RWPE1 (cell line): ENCODE measurements at regions not wholly inside any gene's neighbourhood (a gene's known extent, or its start where the extent isn't known, plus 50 kb on each side); places are given as distances from the start of the nearest gene placed in this dataset.

ENCODE experiments used
- CTCF ChIA-PET: fragments of 350-600 bp; sonication (Branson Sonifier 250); formaldehyde crosslinking; extraction: SDS; loops from one replicate; lab custom pipeline; 2021; lab: Yijun Ruan, JAX
- POLR2A ChIA-PET: fragments of 400-600 bp; formaldehyde crosslinking; extraction: SDS; loops from one replicate; lab custom pipeline; 2020; ENCODE audit warnings: antibody characterized with exemption; ENCODE audit not compliant: low non-redundant PET; lab: Yijun Ruan, JAX
- DNase-seq: peaks from one replicate; pipeline ENCODE4 v3.0.0; 2012; ENCODE audit warnings: low spot score
- H3K27ac ChIP-seq: fragments of 450-650 bp; 2 replicates; pipeline ENCODE4 v1.5.1; 2017
- TF ChIP-seq, protein P1 (sequence below): fragments of 450-650 bp; conservative IDR thresholded peaks from 2 replicates; pipeline ENCODE4 v1.5.1; 2017; ENCODE audit warnings: low read depth, mild to moderate bottlenecking

DNA sequence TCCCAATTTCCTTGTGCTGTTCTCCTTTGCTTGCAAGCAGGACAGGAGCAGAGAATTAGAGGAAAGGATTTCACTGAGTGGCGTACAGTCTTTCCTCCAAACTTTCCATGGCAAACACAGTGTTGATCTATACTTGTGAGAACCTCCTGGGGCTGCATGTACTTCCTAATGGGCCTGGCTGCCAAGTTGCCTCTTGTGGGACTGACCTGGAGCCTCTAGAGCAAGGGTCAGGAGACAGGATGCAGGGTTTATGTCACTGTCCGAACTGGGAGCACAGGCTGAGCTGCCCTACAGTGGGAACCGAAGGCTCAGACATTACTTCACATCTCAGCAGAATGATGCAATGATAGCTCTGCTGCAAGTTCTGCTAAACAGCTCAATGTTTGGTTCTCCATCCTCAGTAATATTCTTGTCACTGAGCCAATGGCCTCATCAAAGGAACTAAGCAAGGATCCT lies 102.3 kb downstream of the ENC1 start:
- POLR2A ChIA-PET: no interaction called here
- CTCF ChIA-PET: interaction anchor here (0.6 kb wide), 1 partner anchor 297 kb away, joined by 5 read pairs; no protein-coding TSS in a partner anchor
- TF ChIP-seq, protein P1, sequence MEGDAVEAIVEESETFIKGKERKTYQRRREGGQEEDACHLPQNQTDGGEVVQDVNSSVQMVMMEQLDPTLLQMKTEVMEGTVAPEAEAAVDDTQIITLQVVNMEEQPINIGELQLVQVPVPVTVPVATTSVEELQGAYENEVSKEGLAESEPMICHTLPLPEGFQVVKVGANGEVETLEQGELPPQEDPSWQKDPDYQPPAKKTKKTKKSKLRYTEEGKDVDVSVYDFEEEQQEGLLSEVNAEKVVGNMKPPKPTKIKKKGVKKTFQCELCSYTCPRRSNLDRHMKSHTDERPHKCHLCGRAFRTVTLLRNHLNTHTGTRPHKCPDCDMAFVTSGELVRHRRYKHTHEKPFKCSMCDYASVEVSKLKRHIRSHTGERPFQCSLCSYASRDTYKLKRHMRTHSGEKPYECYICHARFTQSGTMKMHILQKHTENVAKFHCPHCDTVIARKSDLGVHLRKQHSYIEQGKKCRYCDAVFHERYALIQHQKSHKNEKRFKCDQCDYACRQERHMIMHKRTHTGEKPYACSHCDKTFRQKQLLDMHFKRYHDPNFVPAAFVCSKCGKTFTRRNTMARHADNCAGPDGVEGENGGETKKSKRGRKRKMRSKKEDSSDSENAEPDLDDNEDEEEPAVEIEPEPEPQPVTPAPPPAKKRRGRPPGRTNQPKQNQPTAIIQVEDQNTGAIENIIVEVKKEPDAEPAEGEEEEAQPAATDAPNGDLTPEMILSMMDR: no peak
- no peak overlapping the region for H3K27ac ChIP-seq
- no peak for DNase-seq

DNA sequence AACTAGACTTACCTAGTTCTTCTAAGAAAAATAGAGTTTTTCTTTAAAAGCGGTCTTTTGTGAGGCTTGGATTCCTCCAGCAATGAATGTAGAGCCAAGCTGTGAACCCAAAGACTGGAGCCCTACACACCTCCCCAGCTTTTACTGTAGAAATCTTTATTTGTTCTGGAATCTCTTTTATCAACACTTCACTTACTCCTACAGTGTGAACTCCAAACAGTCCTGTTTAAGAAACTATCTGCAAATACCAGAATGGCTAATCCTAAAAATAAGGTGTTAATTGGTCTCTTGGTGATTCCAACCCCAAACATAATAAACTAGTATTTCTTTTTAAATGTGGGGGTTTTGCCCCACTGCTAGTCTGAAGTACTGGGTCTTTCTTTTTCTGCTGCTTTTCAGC lies 103.9 kb downstream of the ENC1 start:
- CTCF ChIA-PET: interaction anchor here (0.6 to 0.8 kb wide), 3 partner anchors 25 to 141 kb away, joined by 3 to 5 read pairs (median 3); no protein-coding TSS in a partner anchor
- DNase-seq: no peak
- H3K27ac ChIP-seq: no peak overlapping the region
- TF ChIP-seq, protein P1: no peak
- POLR2A ChIA-PET: no interaction called here

DNA sequence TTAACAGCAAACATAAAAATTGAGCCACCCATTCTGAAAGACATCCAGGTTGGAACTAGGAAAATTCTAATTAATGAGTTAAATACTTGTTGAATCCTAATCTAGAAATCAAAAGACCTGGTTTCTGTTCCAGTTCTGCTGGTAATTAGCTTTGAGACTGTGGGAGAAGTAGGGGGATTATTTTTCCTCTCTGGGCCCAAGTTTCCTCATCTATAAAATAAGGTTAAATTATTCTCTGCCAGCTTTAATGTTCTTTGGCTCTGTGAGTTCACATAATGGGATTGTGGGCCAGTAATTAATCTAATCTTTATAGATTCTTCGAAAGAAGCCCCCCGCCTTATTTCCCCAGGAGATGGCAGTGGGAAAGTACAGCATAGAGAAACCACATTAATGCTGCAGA lies 104.6 kb downstream of the ENC1 start:
- no peak for DNase-seq
- no peak overlapping the region for H3K27ac ChIP-seq
- TF ChIP-seq, protein P1: no peak
- ChIA-PET CTCF (interaction anchor here (0.8 kb wide), 1 partner anchor 110 kb away, joined by 5 read pairs; no protein-coding TSS in a partner anchor), POLR2A (no interaction called here)

DNA sequence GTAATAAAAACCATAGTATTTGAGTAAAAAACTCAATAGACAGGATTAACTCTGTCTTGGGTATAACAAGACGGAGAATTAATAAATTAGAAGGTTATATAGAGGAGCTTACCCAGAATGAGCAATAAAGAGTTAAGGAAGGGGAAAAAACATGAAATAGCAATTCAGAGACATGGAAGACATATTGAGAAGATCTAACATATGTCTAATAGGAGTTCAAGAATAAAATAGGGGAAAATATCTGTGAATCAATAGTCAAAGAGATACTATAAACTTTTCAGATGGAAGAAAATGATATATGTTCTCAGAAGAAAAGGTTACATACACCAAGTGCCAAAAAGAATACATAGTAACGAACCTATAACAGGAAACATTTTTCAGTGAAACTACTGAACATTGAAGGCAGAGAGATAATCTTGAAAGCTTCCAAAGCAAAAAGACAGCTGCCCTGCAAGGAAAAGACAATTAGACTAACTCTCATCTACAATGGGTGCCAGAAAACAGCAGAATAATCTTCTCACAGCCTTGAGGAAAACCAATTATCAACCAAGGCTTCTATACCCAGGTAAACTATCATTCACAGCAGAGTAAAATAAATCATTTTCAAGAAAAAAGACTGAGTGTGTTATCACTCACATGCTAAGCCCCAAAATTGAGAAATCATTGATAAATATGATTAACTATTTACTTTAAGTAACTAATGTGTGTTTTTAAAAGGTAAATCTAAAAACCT lies 106.0 kb downstream of the ENC1 start:
- CTCF ChIA-PET: no interaction called here
- DNase-seq: no peak

DNA sequence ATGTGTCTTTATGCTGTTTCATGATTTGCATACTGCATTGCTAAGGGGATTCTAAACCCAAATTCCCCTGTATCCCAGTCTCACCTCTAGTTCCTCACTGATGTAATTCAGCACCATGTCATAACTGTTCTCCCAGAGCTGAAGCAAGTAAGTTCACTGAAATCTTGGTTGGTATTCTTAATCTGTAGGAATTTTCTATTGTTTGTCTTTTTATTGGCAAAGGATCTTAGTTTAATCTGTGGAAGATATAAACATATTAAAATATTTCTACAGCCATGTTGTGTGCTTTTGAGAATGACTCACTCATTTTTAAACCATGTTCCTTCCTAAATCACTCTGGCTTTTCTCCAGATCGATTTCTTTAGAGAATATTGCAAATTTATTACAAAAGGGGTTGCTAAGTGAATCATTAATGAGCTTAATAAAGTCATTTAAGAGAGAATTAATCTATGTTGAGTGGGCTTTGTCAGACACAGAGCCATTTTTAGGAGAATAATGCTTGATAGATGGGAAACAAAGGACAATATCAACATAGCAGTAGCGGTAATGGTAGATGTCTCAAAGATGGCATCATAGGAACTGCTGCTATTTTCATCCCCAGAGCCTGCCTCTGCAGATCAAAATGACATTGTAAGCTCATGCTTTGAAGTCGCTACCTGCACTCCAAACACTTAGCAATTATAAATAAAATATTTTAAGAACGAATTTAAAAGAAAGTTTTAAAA lies 110.0 kb downstream of the ENC1 start:
- H3K27ac ChIP-seq: no peak overlapping the region
- POLR2A ChIA-PET: no interaction called here
- CTCF ChIA-PET: no interaction called here
- DNase-seq: no peak
- TF ChIP-seq, protein P1: no peak

More for the DNA sequence above, 106.0 kb downstream of the ENC1 start:
- POLR2A ChIA-PET: no interaction called here
- TF ChIP-seq, protein P1: no peak
- H3K27ac ChIP-seq: no peak overlapping the region

DNA sequence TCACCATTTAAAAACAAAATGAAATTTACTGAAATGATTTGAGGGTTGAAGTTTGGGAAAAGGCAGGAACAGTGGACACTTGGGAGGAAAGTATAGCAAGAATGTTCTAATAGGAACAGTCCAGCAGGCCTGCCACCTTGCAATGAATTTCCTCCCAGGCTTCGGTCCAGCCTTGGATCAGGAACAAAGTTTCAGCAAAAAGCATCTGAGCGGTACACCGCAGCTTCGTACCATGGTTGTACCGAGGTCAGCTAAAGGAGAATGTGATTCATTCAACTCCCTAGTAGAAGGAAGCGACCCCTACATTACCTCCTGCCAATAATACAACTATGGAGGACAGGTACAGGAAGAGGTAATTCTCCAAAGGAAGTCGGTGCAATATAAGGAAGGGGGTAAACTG lies 111.4 kb downstream of the ENC1 start:
- ChIA-PET CTCF (no interaction called here), POLR2A (no interaction called here)
- H3K27ac ChIP-seq: no peak overlapping the region
- TF ChIP-seq, protein P1: no peak
- no peak for DNase-seq
